ENCODE measurements at regions not wholly inside any gene's neighbourhood (a gene's known extent, or its start where the extent isn't known, plus 50 kb on each side); places are given as distances from the start of the nearest gene placed in this dataset.

DNA sequence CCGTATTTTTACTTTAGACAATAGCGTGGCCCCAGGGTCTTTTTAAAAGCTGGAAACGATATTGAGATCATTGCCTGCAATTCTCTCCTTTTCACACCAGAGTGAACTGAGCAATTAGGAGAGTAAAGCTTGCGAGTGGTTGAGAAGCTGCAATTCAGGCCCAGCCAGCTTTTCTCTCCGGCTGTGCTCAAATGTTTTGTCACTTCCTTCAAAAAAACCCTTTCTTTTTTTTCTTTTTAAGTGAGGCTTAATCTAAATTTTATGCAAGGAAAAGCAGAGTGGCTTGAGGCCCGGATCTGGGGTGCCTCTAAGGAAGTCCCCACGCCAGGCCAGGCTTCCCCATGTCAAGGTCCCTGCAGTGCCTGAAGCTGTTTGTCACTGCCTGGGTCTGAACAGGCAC lies 433.9 kb downstream of the GLRX3 start:
- TF ChIP-seq, protein P1, sequence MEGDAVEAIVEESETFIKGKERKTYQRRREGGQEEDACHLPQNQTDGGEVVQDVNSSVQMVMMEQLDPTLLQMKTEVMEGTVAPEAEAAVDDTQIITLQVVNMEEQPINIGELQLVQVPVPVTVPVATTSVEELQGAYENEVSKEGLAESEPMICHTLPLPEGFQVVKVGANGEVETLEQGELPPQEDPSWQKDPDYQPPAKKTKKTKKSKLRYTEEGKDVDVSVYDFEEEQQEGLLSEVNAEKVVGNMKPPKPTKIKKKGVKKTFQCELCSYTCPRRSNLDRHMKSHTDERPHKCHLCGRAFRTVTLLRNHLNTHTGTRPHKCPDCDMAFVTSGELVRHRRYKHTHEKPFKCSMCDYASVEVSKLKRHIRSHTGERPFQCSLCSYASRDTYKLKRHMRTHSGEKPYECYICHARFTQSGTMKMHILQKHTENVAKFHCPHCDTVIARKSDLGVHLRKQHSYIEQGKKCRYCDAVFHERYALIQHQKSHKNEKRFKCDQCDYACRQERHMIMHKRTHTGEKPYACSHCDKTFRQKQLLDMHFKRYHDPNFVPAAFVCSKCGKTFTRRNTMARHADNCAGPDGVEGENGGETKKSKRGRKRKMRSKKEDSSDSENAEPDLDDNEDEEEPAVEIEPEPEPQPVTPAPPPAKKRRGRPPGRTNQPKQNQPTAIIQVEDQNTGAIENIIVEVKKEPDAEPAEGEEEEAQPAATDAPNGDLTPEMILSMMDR (conservative IDR thresholded peaks at IDR 0.05; ENCODE audit: low read depth, low read length), result no peak
- TF ChIP-seq EZH2 (IDR thresholded peaks at IDR 0.05; ENCODE audit: borderline replicate concordance, low read depth, low read length, poor library complexity, severe bottlenecking), result no peak

Data from A673 (cell line).